A549 (cell line): ENCODE measurements at regions not wholly inside any gene's neighbourhood (a gene's known extent, or its start where the extent isn't known, plus 50 kb on each side); places are given as distances from the start of the nearest gene placed in this dataset.

Source experiments
- ATAC-seq, 2 experiments: fragments of 200-7000 bp in 1 of 2; fragments of >200 bp in 1 of 2; cut with Nextera tagmentation in 1 of 2; cut with Tn5 transposase in 1 of 2; 3 replicates each; pipeline versions ENCODE4 v1.8.0 to v1.9.1; 2018 to 2020; ENCODE audit warnings: mild to moderate bottlenecking in 1 of 2, moderate library complexity in 1 of 2
- CTCF ChIA-PET: fragments of 300-600 bp; sonication (Branson Sonifier 250); formaldehyde crosslinking; extraction: SDS; loops from one replicate; lab custom pipeline; 2021; ENCODE audit warnings: antibody characterized with exemption, inconsistent platforms; lab: Yijun Ruan, JAX
- POLR2A ChIA-PET: fragments of 350-600 bp; formaldehyde crosslinking; extraction: SDS; loops from one replicate; lab custom pipeline; 2021; ENCODE audit warnings: antibody characterized with exemption, inconsistent platforms; lab: Yijun Ruan, JAX
- DNase-seq, 2 experiments: peaks; one replicate each; pipeline versions ENCODE4 v3.0.0 to v3.0.0-alpha.2; 2011 to 2016; ENCODE audit warnings: low read depth in 1 of 2, low spot score in 1 of 2
- FAIRE-seq: peaks from 2 replicates; lab custom pipeline; 2011; peaks lifted over from hg19 to GRCh38; lab: Jason Lieb, UNC
- H3K27ac ChIP-seq, 2 experiments: fragments of >200 bp; sonication (Bioruptor Twin); formaldehyde crosslinking; 3 replicates each; pipeline ENCODE4 v1.5.1; 2016 to 2017
- H3K4me1 ChIP-seq: fragments of >200 bp; sonication (Bioruptor Twin); formaldehyde crosslinking; 3 replicates; pipeline ENCODE4 v1.6.1; 2016
- H3K4me2 ChIP-seq: fragments of >200 bp; sonication (Bioruptor Twin); formaldehyde crosslinking; 3 replicates; pipeline ENCODE4 v1.6.1; 2016
- H3K4me3 ChIP-seq: fragments of >200 bp; sonication (Bioruptor Twin); formaldehyde crosslinking; 3 replicates; pipeline ENCODE4 v1.5.1; 2016
- H3K9me3 ChIP-seq: fragments of >200 bp; sonication (Bioruptor Twin); formaldehyde crosslinking; 3 replicates; pipeline ENCODE4 v1.6.1; 2016
- ATOH8 ChIP-seq: fragments of 250-450 bp; sonication (Bioruptor Pico); IDR thresholded peaks from 2 replicates; pipeline ENCODE4 v1.5.0; 2020; ENCODE audit warnings: low read depth, mild to moderate bottlenecking, moderate library complexity
- CBX8 ChIP-seq: fragments of 200-600 bp; sonication (generic); IDR thresholded peaks from 2 replicates; pipeline ENCODE4 v1.6.1; 2016
- CHD2 ChIP-seq: fragments of 150-350 bp; IDR thresholded peaks from 2 replicates; pipeline ENCODE4 v1.6.1; 2014; ENCODE audit warnings: low read length; ENCODE audit not compliant: partially characterized antibody
- CHD4 ChIP-seq: fragments of 200-600 bp; sonication (generic); IDR thresholded peaks from 2 replicates; pipeline ENCODE4 v1.6.1; 2016; ENCODE audit warnings: antibody characterized with exemption, mild to moderate bottlenecking, borderline replicate concordance
- EHMT2 ChIP-seq: fragments of 200-600 bp; sonication (generic); IDR thresholded peaks from 2 replicates; pipeline ENCODE4 v1.6.1; 2016; ENCODE audit warnings: antibody characterized with exemption, low read depth, mild to moderate bottlenecking, moderate library complexity
- FOXS1 ChIP-seq: fragments of 250-450 bp; sonication (Bioruptor Pico); IDR thresholded peaks from 2 replicates; pipeline ENCODE4 v1.5.0; 2020; ENCODE audit warnings: mild to moderate bottlenecking, moderate library complexity
- GATA3 ChIP-seq: IDR thresholded peaks from 2 replicates; pipeline ENCODE4 v1.6.1; 2012; ENCODE audit warnings: borderline replicate concordance
- HDAC2 ChIP-seq: fragments of 200-600 bp; sonication (generic); IDR thresholded peaks from 2 replicates; pipeline ENCODE4 v1.6.1; 2016
- HOXA7 ChIP-seq: fragments of 250-450 bp; sonication (Bioruptor Pico); IDR thresholded peaks from 2 replicates; pipeline ENCODE4 v1.5.0; 2020; ENCODE audit warnings: mild to moderate bottlenecking, moderate library complexity
- HOXB13 ChIP-seq: fragments of 250-450 bp; sonication (Bioruptor Pico); IDR thresholded peaks from 2 replicates; pipeline ENCODE4 v1.5.0; 2020; ENCODE audit warnings: low read depth, mild to moderate bottlenecking, moderate library complexity
- HOXB5 ChIP-seq: fragments of 250-450 bp; sonication (Bioruptor Pico); IDR thresholded peaks from 2 replicates; pipeline ENCODE4 v1.5.0; 2020; ENCODE audit warnings: mild to moderate bottlenecking, moderate library complexity
- MYC ChIP-seq: IDR thresholded peaks from 2 replicates; pipeline ENCODE4 v1.6.1; 2012; ENCODE audit warnings: mild to moderate bottlenecking, inconsistent platforms, low read length, improper control_type of control experiment, borderline replicate concordance
- NR3C1 ChIP-seq: fragments of >200 bp; sonication (Bioruptor Twin); formaldehyde crosslinking; IDR thresholded peaks from 3 replicates; pipeline ENCODE4 v1.6.1; 2017
- PHF8 ChIP-seq: fragments of 200-600 bp; sonication (generic); IDR thresholded peaks from 2 replicates; pipeline ENCODE4 v1.6.1; 2016; ENCODE audit warnings: low read depth, mild to moderate bottlenecking, antibody characterized with exemption, moderate library complexity, borderline replicate concordance
- POLR2A ChIP-seq: IDR thresholded peaks from 2 replicates; pipeline ENCODE4 v1.6.1; 2012; ENCODE audit warnings: mild to moderate bottlenecking, low read length
- RFX5 ChIP-seq: fragments of 450-650 bp; IDR thresholded peaks from 2 replicates; pipeline ENCODE4 v1.7.1; 2014; ENCODE audit warnings: antibody characterized with exemption, mild to moderate bottlenecking, moderate library complexity
- WGBS: methylation state at CpG from one replicate; pipeline ENCODE4 v1.1.6; 2017; ENCODE audit errors: missing lambda C conversion rate; 5-methylcytosine and 5-hydroxymethylcytosine counted together
- TF ChIP-seq, protein P1 (sequence below): IDR thresholded peaks from 2 replicates; pipeline ENCODE4 v1.6.1; 2012; ENCODE audit warnings: low read depth, borderline replicate concordance
- TF ChIP-seq, protein P2 (sequence below): IDR thresholded peaks from 2 replicates; pipeline ENCODE4 v1.6.1; 2012
- TF ChIP-seq, protein P3 (sequence below): fragments of 200-600 bp; sonication (generic); IDR thresholded peaks from 2 replicates; pipeline ENCODE4 v1.6.1; 2016; ENCODE audit warnings: antibody characterized with exemption, mild to moderate bottlenecking, moderate library complexity

GRCh38 chr6:4466769-4467480 lies 309.3 kb upstream of the CDYL start:
- Histone ChIP-seq H3K4me2 (no peak overlapping the region), H3K27ac (no peak overlapping the region), H3K4me3 (no peak overlapping the region), H3K9me3 (peaks cover 5% of the 10 kb centered on the region; the same call in 1 of the 3 replicates), H3K4me1 (peaks cover 6% of the 10 kb centered on the region; the same call in 1 of the 3 replicates)
- POLR2A ChIA-PET: no interaction called here
- FAIRE-seq (no peak), ATAC-seq (peak in 1 of 2 experiments; percentile 48; a peak in 2 of 6 replicates), DNase-seq (peak in 1 of 2 experiments; percentile 27)
- CTCF ChIA-PET: interaction anchor here (0.6 kb wide), 1 partner anchor 78 kb away, joined by 3 read pairs; no protein-coding TSS in a partner anchor
- WGBS: 82% methylated on average over 8 of the region's 9 CpGs
- TF ChIP-seq HDAC2 (no peak), GATA3 (no peak), HOXB13 (CRISPR knock-in tag) (no peak), CHD2 (no peak)
- TF ChIP-seq, protein P1, sequence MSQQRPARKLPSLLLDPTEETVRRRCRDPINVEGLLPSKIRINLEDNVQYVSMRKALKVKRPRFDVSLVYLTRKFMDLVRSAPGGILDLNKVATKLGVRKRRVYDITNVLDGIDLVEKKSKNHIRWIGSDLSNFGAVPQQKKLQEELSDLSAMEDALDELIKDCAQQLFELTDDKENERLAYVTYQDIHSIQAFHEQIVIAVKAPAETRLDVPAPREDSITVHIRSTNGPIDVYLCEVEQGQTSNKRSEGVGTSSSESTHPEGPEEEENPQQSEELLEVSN: no peak

- no peak overlapping the region for H3K4me2 ChIP-seq
- no peak overlapping the region for H3K4me3 ChIP-seq
- TF ChIP-seq EHMT2: no peak
- TF ChIP-seq MYC: no peak
- no peak for TF ChIP-seq ATOH8
- no peak for TF ChIP-seq PHF8
- TF ChIP-seq CBX8: no peak
- no peak for TF ChIP-seq HOXB5 (CRISPR knock-in tag)
- TF ChIP-seq CHD4: no peak
- 0 out of 6 replicates have a peak overlapping the region, but pooled peaks of 1 of the 2 experiments have one; percentile 16 for H3K27ac ChIP-seq
- POLR2A ChIA-PET: no interaction called here
- FAIRE-seq (no peak), DNase-seq (no peak), ATAC-seq (no peak)
- CTCF ChIA-PET: no interaction called here
- 54% methylated on average over 7 of the region's 7 CpGs for WGBS
- H3K4me1 ChIP-seq: peaks cover 6% of the 10 kb centered on the region; the same call in 1 of the 3 replicates
- H3K9me3 ChIP-seq: peaks cover 2% of the 10 kb centered on the region; the same call in 1 of the 3 replicates
These were observed 309.9 kb upstream of the CDYL start for GRCh38 chr6:4466261-4466660.

DNA sequence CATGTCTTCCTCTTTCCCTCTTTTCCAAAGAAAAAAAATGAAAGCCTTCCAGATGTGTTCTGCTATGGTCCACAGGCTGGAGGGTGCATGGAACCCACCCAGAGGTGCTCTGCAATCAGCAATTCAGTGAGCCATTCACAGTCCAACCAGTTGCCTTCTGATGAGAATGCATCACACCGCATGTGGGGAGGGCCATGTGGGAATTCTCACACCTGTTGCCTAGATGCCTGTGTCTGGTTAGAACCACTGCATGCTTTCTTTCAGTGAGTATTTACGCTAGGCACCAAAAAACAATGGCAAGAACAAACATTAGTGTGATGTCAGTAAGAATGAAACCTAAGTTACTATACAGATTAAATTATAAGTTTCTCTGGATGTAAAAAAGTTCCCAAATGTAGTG lies 311.6 kb upstream of the CDYL start:
- H3K27ac ChIP-seq: no peak overlapping the region
- H3K4me2 ChIP-seq: no peak overlapping the region
- H3K4me1 ChIP-seq: peaks cover 6% of the 10 kb centered on the region; the same call in 1 of the 3 replicates
- ATAC-seq (no peak), FAIRE-seq (no peak), DNase-seq (no peak)
- no peak overlapping the region for H3K4me3 ChIP-seq
- 94% methylated on average over 2 of the region's 2 CpGs for WGBS
- ChIA-PET POLR2A (no interaction called here), CTCF (no interaction called here)
- H3K9me3 ChIP-seq: no peaks in the 10 kb centered on the region
- TF ChIP-seq, protein P2, sequence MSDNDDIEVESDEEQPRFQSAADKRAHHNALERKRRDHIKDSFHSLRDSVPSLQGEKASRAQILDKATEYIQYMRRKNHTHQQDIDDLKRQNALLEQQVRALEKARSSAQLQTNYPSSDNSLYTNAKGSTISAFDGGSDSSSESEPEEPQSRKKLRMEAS: no peak
- TF ChIP-seq HOXA7 (CRISPR knock-in tag) (no peak), FOXS1 (CRISPR knock-in tag) (no peak), HOXB5 (CRISPR knock-in tag) (no peak), POLR2A (no peak), RFX5 (no peak), NR3C1 (no peak)
- TF ChIP-seq, protein P1: no peak
- TF ChIP-seq, protein P3, sequence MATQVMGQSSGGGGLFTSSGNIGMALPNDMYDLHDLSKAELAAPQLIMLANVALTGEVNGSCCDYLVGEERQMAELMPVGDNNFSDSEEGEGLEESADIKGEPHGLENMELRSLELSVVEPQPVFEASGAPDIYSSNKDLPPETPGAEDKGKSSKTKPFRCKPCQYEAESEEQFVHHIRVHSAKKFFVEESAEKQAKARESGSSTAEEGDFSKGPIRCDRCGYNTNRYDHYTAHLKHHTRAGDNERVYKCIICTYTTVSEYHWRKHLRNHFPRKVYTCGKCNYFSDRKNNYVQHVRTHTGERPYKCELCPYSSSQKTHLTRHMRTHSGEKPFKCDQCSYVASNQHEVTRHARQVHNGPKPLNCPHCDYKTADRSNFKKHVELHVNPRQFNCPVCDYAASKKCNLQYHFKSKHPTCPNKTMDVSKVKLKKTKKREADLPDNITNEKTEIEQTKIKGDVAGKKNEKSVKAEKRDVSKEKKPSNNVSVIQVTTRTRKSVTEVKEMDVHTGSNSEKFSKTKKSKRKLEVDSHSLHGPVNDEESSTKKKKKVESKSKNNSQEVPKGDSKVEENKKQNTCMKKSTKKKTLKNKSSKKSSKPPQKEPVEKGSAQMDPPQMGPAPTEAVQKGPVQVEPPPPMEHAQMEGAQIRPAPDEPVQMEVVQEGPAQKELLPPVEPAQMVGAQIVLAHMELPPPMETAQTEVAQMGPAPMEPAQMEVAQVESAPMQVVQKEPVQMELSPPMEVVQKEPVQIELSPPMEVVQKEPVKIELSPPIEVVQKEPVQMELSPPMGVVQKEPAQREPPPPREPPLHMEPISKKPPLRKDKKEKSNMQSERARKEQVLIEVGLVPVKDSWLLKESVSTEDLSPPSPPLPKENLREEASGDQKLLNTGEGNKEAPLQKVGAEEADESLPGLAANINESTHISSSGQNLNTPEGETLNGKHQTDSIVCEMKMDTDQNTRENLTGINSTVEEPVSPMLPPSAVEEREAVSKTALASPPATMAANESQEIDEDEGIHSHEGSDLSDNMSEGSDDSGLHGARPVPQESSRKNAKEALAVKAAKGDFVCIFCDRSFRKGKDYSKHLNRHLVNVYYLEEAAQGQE: no peak
